ENCODE measurements at regions not wholly inside any gene's neighbourhood (a gene's known extent, or its start where the extent isn't known, plus 50 kb on each side); places are given as distances from the start of the nearest gene placed in this dataset.

DNA sequence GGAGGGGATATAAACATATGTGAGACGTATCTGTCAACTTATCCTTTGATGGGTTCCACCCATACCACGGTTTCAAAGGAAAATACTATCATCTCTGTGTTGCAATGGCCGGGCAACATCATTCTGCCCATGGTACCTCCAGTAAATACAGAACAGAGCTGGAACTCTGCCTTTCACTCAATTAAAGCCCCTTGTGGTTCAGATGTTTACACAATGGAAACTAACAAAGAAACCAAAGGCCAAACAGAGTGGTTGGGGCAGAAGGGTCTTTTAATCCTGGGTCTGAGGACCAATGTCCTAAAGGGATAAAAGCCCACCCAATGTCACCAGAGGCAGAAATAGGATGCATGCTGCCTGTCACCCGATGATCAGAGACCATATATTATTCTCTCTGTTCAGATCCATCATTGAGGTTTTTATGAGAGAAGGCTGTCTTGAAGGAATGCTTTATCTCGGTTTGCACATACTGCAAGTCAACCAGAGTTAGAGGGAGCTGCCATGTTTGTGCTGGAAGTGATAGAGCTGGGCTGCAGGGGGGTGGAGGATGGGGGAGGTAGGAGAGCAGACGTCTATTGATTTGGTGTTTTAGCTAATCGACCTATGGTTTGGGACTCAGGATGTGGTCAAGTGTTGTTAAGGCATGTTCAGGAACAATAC lies 105.4 kb upstream of the FRMD4A start (continued):
- peak in 1 of 2 experiments; percentile 46; a peak in 1 of 4 replicates for TF ChIP-seq RCOR1 (IDR thresholded peaks at IDR 0.05; ENCODE audit: borderline replicate concordance in 1 of 2, low read depth in 2 of 2, low read length in 2 of 2)
- TF ChIP-seq ZFP30 (CRISPR knock-in tag; IDR thresholded peaks at IDR 0.05; ENCODE audit: borderline replicate concordance), result no peak
- TF ChIP-seq RBFOX2 (IDR thresholded peaks at IDR 0.05; ENCODE audit: low read depth, low read length), result no peak
- no peak for TF ChIP-seq POLR2A (conservative IDR thresholded peaks at IDR 0.05)
- TF ChIP-seq GTF2F1 (IDR thresholded peaks at IDR 0.05; ENCODE audit: low read depth, low read length), result no peak
- no peak for TF ChIP-seq ETV6 (IDR thresholded peaks at IDR 0.05; ENCODE audit: borderline replicate concordance in 1 of 2, low read depth in 2 of 2, low read length in 1 of 2)
- no peak for TF ChIP-seq ETV6 (CRISPR knock-in tag; IDR thresholded peaks at IDR 0.05; ENCODE audit: borderline replicate concordance)
- TF ChIP-seq SMARCE1 (IDR thresholded peaks at IDR 0.05), result peak; percentile 21; the same call in 1 of the 2 replicates
- 0 out of 4 replicates have a peak, but pooled peaks of 1 of the 2 experiments have one; percentile 23 for TF ChIP-seq ZMIZ1 (IDR thresholded peaks at IDR 0.05; ENCODE audit: low read depth in 2 of 2, low read length in 2 of 2)
- no peak for TF ChIP-seq NCOA1 (IDR thresholded peaks at IDR 0.05; ENCODE audit: low read depth)
- TF ChIP-seq MEIS2 (IDR thresholded peaks at IDR 0.05; ENCODE audit: partially characterized antibody), result peak; percentile 82
- TF ChIP-seq, protein P1, sequence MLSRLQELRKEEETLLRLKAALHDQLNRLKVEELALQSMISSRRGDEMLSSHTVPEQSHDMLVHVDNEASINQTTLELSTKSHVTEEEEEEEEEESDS (CRISPR knock-in tag; IDR thresholded peaks at IDR 0.05), result no peak
- no peak for TF ChIP-seq TAF9B (IDR thresholded peaks at IDR 0.05; ENCODE audit: partially characterized antibody)
- TF ChIP-seq CBFA2T2 (conservative IDR thresholded peaks at IDR 0.05), result peak; percentile 72
- TF ChIP-seq PKNOX1 (IDR thresholded peaks at IDR 0.05), result peak; percentile 46; the same call in 1 of the 2 replicates
- no peak for TF ChIP-seq HNRNPLL (IDR thresholded peaks at IDR 0.05; ENCODE audit: low read depth, low read length, poor library complexity, severe bottlenecking)
- TF ChIP-seq, protein P2, sequence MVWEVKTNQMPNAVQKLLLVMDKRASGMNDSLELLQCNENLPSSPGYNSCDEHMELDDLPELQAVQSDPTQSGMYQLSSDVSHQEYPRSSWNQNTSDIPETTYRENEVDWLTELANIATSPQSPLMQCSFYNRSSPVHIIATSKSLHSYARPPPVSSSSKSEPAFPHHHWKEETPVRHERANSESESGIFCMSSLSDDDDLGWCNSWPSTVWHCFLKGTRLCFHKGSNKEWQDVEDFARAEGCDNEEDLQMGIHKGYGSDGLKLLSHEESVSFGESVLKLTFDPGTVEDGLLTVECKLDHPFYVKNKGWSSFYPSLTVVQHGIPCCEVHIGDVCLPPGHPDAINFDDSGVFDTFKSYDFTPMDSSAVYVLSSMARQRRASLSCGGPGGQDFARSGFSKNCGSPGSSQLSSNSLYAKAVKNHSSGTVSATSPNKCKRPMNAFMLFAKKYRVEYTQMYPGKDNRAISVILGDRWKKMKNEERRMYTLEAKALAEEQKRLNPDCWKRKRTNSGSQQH (CRISPR knock-in tag; IDR thresholded peaks at IDR 0.05), result no peak
- peak; percentile 60; the same call in 1 of the 2 replicates for TF ChIP-seq NCOR1 (IDR thresholded peaks at IDR 0.05)
- TF ChIP-seq ZC3H11A (IDR thresholded peaks at IDR 0.05; ENCODE audit: low read depth, low read length), result no peak
- TF ChIP-seq LEF1 (IDR thresholded peaks at IDR 0.05), result 0 out of 2 replicates have a peak, but pooled peaks have one; percentile 15
- no peak for TF ChIP-seq ZBTB12 (CRISPR knock-in tag; IDR thresholded peaks at IDR 0.05)
- no peak for TF ChIP-seq CREM (IDR thresholded peaks at IDR 0.05; ENCODE audit: low read depth)
- TF ChIP-seq ERF (CRISPR knock-in tag; IDR thresholded peaks at IDR 0.05), result no peak

All from K562 (cell line).